ENCODE measurements at regions not wholly inside any gene's neighbourhood (a gene's known extent, or its start where the extent isn't known, plus 50 kb on each side); places are given as distances from the start of the nearest gene placed in this dataset.

DNA sequence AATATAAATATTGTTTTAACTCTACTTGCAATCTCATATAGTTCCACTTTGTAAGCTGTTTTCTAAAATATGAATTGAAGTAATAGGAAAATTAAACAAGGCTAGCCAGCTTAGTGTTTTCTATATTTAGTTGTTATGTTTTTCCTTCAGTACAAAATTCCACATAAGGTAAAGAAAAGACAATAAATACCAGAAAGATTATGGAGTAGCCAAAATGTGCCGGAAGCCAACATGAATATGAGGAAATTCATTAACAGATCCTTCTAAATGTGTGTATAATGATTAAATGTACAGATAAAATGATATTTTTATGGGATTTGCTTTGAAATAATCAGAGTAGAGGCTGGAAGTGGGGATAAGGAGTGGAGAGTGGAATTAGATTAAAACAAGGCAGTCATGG, 52.5 kb upstream of the COL21A1 start:
- Histone ChIP-seq H3K27ac (replicated peaks) (no peak overlapping the region), H3K4me3 (no peak overlapping the region), H3K36me3 (no peaks in the 10 kb centered on the region), H3K9me3 (replicated peaks) (peaks cover 11% of the 10 kb centered on the region), H3K4me1 (no peaks in the 10 kb centered on the region), H3K27me3 (ENCODE audit: low read depth) (no peaks in the 10 kb centered on the region)
- TF ChIP-seq, protein P1, sequence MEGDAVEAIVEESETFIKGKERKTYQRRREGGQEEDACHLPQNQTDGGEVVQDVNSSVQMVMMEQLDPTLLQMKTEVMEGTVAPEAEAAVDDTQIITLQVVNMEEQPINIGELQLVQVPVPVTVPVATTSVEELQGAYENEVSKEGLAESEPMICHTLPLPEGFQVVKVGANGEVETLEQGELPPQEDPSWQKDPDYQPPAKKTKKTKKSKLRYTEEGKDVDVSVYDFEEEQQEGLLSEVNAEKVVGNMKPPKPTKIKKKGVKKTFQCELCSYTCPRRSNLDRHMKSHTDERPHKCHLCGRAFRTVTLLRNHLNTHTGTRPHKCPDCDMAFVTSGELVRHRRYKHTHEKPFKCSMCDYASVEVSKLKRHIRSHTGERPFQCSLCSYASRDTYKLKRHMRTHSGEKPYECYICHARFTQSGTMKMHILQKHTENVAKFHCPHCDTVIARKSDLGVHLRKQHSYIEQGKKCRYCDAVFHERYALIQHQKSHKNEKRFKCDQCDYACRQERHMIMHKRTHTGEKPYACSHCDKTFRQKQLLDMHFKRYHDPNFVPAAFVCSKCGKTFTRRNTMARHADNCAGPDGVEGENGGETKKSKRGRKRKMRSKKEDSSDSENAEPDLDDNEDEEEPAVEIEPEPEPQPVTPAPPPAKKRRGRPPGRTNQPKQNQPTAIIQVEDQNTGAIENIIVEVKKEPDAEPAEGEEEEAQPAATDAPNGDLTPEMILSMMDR (IDR thresholded peaks at IDR 0.05; ENCODE audit: borderline replicate concordance): no peak
- DNase-seq: no peak
- intact Hi-C loops (cut with micrococcal nuclease): loop anchor here (10.0 kb wide), 1 partner anchor 1025 kb away; no protein-coding TSS in a partner anchor

- Histone ChIP-seq H3K4me1 (peaks cover 3% of the 10 kb centered on the region), H3K27me3 (ENCODE audit: low read depth) (no peaks in the 10 kb centered on the region), H3K27ac (replicated peaks) (no peak overlapping the region), H3K36me3 (no peaks in the 10 kb centered on the region), H3K9me3 (replicated peaks) (peaks cover 11% of the 10 kb centered on the region), H3K4me3 (no peak overlapping the region)
- intact Hi-C loops (cut with micrococcal nuclease): loop anchor here (10.0 kb wide), 1 partner anchor 1023 kb away; no protein-coding TSS in a partner anchor
- TF ChIP-seq, protein P1 (IDR thresholded peaks at IDR 0.05; ENCODE audit: borderline replicate concordance): no peak
- no peak for DNase-seq
Observed at GRCh38 chr6:56297022-56297989, 49.9 kb upstream of the COL21A1 start.
